Activated CD4-positive, alpha-beta T cell treated with anti-CD3 and anti-CD28 coated beads, Interleukin-2, Interleukin-4, amounts not matched to agents 100 ng/mL and 50 ng/mL, durations not matched to agents 16 hours and 8 hours (primary cell): ENCODE measurements at regions not wholly inside any gene's neighbourhood (a gene's known extent, or its start where the extent isn't known, plus 50 kb on each side); places are given as distances from the start of the nearest gene placed in this dataset.
"Not testable (repeated sequence)": the region's sequence is repeated elsewhere in the genome, so short reads cannot be mapped to it uniquely, and the experiment has no call there.

Experiments
- DNase-seq: peaks from one replicate; pipeline ENCODE4 v3.0.0-alpha.2; 2020; ENCODE audit warnings: low spot score

GRCh38 chrX:67213686-67214085, 330.1 kb upstream of the AR start:
- DNase-seq: not testable (repeated sequence)

GRCh38 chrX:67207912-67208311, 335.9 kb upstream of the AR start:
- no peak for DNase-seq

GRCh38 chrX:67159437-67159836, 384.4 kb upstream of the AR start:
- no peak for DNase-seq

GRCh38 chrX:67114635-67115034, 429.2 kb upstream of the AR start:
- no peak for DNase-seq

DNA sequence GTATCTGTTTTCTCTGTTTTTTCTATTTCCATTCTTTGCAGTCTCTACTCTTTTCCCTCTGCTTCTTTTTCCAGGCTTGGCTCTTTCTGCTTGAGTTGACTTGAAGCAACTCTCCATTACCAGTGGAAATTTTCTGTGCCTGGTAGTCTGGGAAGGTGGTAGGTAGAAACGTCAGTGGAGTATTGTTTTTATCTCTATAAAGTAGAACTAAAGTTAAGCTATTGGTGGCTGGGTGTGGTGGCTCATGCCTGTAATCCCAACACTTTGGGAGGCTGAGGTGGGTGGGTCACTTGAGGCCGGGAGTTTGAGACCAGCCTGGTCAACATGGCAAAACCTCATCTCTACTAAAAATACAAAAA, 438.1 kb upstream of the AR start:
- DNase-seq: no peak

- DNase-seq: no peak
Measured at GRCh38 chrX:67104982-67105757, 438.7 kb upstream of the AR start.

- DNase-seq: no peak
Measured at GRCh38 chrX:67100031-67100884, 443.6 kb upstream of the AR start.

- no peak for DNase-seq
Measured at GRCh38 chrX:67094061-67094460, 449.8 kb upstream of the AR start.

DNA sequence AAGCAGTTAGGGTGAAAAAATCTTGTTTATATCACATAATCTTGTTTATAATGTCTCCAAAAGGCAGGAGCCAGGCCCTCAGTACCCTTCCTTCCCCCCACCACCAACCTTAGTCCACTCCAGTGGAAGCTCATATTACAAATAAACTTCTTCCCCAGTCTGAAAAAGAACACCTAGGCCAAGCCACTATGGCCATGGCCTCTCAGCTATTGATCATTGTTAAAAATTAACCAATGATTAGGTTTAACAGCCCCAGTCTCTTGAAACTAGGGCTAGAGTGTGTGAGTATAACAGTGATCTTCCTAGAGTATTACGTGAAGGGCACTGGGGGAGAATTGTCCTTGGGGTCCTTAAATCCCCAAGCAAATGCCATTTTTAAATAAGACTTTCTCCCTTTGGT, 411.9 kb upstream of the EDA2R start:
- no peak for DNase-seq

GRCh38 chrX:67044866-67045265, 406.0 kb upstream of the EDA2R start:
- DNase-seq: no peak

DNA sequence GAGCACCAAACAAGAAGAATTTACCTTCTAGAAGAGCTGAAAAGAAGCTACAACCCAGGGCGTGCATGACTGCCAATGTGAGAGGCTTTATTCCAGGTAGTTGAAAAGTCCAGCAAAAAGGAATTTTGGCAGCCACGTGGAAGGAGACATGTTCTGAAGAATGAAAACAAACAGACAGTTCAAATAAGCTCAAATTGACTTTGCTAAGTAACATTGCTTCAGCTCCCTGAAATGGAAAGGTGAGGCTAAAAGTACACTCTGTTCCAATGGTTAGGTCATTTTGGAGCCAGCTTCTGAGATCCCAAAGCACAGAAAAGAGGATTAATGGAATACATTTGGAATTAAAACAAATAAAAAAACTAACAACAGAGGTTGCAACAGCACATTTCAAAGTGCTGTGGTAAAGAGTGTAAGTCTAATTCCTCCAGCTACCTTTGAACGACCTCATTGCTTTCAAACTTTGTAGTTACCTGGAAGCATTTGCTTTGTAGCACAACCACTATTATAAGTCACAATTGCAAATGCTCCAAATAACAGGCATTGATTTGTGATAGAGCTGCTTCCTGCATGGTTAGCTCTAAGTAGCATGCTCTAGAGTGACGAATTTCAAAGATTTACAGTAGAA, 405.3 kb upstream of the EDA2R start:
- DNase-seq: no peak

GRCh38 chrX:67004451-67004850, 365.6 kb upstream of the EDA2R start:
- DNase-seq: no peak

DNA sequence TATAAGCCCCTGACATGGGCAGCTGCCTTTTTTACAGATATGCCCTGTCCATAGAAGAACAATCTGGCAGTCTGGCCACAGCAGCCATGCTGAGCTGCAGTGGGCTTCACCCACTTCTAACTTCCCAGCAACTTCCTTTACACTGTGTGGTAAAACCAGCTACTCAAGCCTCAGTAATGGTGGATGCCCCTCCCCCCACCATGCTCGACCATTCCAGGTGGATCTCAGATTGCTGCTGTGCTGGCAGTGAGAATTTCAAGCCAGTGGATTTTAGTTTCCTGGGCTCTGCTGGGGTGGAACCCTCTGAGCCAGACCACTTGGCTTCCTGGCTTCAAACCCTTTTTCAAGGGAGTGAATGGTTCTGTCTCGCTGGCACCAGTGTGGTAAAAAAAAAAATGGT, 355.9 kb upstream of the EDA2R start:
- no peak for DNase-seq

DNA sequence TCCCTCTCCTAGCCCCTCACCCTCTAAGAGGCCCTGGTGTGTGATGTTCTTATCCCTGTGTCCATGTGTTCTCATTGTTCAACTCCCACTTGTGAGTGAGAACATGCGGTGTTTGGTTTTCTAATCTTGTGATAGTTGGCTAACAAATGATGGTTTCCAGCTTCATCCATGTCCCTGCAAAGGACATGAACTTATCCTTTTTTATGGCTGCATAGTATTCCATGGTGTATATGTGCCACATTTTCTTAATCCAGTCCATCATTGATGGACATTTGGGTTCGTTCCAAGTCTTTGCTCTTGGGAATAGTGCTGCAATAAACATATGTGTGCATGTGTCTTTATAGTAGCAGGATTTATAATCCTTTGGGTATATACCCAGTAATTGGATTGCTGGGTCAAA, 353.2 kb upstream of the EDA2R start:
- DNase-seq: not testable (repeated sequence)

GRCh38 chrX:66988331-66988730, 349.5 kb upstream of the EDA2R start:
- no peak for DNase-seq

- no peak for DNase-seq
Measured at GRCh38 chrX:66961665-66962064, 322.8 kb upstream of the EDA2R start.

- no peak for DNase-seq
Measured at GRCh38 chrX:66931713-66932112, 292.8 kb upstream of the EDA2R start.

GRCh38 chrX:66930516-66930915, 291.6 kb upstream of the EDA2R start:
- DNase-seq: not testable (repeated sequence)

GRCh38 chrX:66920296-66920695, 281.4 kb upstream of the EDA2R start:
- no peak for DNase-seq

- no peak for DNase-seq
Measured at GRCh38 chrX:66919280-66919832, 280.5 kb upstream of the EDA2R start.

DNA sequence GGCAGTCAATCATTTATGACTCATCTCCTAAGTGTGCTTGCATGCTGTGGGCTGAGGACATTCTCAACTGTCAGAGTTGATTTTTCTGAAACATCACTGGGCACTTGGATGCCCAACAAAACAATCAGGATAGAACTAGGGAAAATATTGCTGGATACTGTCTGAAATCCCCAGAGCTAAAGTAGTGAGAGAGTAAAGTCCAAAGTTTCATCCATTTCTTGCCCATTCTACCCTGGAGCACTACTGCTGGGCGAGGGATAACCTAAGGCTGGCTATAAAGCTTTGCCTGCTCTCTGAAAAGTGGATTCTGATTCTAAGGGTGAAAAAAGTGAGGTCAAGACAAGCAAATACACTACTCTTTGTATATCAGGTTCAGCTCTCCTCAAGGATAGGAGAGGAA, 279.6 kb upstream of the EDA2R start:
- no peak for DNase-seq

- no peak for DNase-seq
Measured at GRCh38 chrX:66915893-66916292, 277.0 kb upstream of the EDA2R start.

DNA sequence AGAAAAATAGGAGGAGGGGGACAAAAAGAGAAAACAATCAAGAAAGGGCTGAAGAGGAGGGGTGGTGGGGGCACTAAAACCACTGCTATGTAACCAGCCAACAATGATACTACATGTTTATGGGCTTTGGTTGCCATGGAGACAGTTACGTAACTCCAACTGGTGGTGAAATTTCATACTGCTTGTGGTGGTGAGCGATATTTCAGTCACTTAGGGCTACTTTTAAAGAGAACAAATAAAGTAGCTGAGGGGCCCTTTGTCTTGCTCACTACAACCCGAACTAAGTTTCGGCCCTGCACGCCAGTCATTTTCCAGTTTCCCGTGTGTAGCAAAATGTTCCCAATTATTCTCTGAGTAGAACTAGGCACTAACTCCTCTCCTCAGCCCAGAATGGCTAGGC, 275.2 kb upstream of the EDA2R start:
- DNase-seq: no peak
